GM19025 (cell line): ENCODE measurements at regions not wholly inside any gene's neighbourhood (a gene's known extent, or its start where the extent isn't known, plus 50 kb on each side); places are given as distances from the start of the nearest gene placed in this dataset.

ENCODE experiments used
- ATAC-seq: cut with Tn5 transposase; IDR thresholded peaks from one replicate; pipeline ENCODE4 v1.9.1; 2021; ENCODE audit warnings: mild to moderate bottlenecking, low read depth, moderate library complexity; ENCODE audit not compliant: unreplicated experiment

GRCh38 chr1:182297335-182297734 lies 94.3 kb downstream of the GLUL start:
- ATAC-seq: no peak

- no peak for ATAC-seq
These were observed 95.9 kb downstream of the GLUL start for GRCh38 chr1:182295697-182296096.

- no peak for ATAC-seq
These were observed 98.4 kb downstream of the GLUL start for GRCh38 chr1:182293119-182293589.

GRCh38 chr1:182292193-182292741 lies 99.3 kb downstream of the GLUL start:
- ATAC-seq: no peak

- no peak for ATAC-seq
These were observed 99.9 kb downstream of the GLUL start for GRCh38 chr1:182291584-182292192.

- ATAC-seq: no peak
These were observed 102.6 kb downstream of the GLUL start for GRCh38 chr1:182288749-182289604.

- no peak for ATAC-seq
These were observed 104.8 kb downstream of the GLUL start for GRCh38 chr1:182286761-182287160.

GRCh38 chr1:182283746-182284544 lies 107.6 kb downstream of the GLUL start:
- no peak for ATAC-seq

- ATAC-seq: no peak
These were observed 110.0 kb downstream of the GLUL start for GRCh38 chr1:182281541-182281940.

- no peak for ATAC-seq
These were observed 111.1 kb downstream of the GLUL start for GRCh38 chr1:182280504-182280900.

GRCh38 chr1:182279724-182280503 lies 111.7 kb downstream of the GLUL start:
- ATAC-seq: no peak

- no peak for ATAC-seq
These were observed 112.3 kb downstream of the GLUL start for GRCh38 chr1:182279302-182279701.

- no peak for ATAC-seq
These were observed 113.2 kb downstream of the GLUL start for GRCh38 chr1:182278144-182279054.

GRCh38 chr1:182275271-182275670 lies 116.3 kb downstream of the GLUL start:
- no peak for ATAC-seq

GRCh38 chr1:182274618-182275017 lies 117.0 kb downstream of the GLUL start:
- no peak for ATAC-seq

- ATAC-seq: no peak
These were observed 120.9 kb downstream of the GLUL start for GRCh38 chr1:182270731-182271130.

- no peak for ATAC-seq
These were observed 122.5 kb downstream of the GLUL start for GRCh38 chr1:182269097-182269496.

- no peak for ATAC-seq
These were observed 122.9 kb downstream of the GLUL start for GRCh38 chr1:182268669-182269068.

GRCh38 chr1:182264185-182264584 lies 127.4 kb downstream of the GLUL start:
- ATAC-seq: no peak
